HEK293 (cell line): ENCODE measurements at regions not wholly inside any gene's neighbourhood (a gene's known extent, or its start where the extent isn't known, plus 50 kb on each side); places are given as distances from the start of the nearest gene placed in this dataset.

ENCODE experiments used
- CTCF ChIA-PET: fragments of 350-600 bp; formaldehyde crosslinking; extraction: SDS; loops from one replicate; lab custom pipeline; 2021; ENCODE audit warnings: antibody characterized with exemption; lab: Yijun Ruan, JAX
- POLR2A ChIA-PET: fragments of 300-600 bp; formaldehyde crosslinking; extraction: SDS; loops from one replicate; lab custom pipeline; 2020; ENCODE audit warnings: antibody characterized with exemption, inconsistent platforms; lab: Yijun Ruan, JAX
- H3K27ac ChIP-seq: fragments of 200-500 bp; sonication (Bioruptor generic); 2 replicates; pipeline ENCODE4 v1.5.1; 2014; ENCODE audit warnings: low read depth, low read length, control low read depth, inconsistent platforms; ENCODE audit errors: extremely low read depth
- H3K36me3 ChIP-seq, 2 experiments: fragments of 200-500 bp in 1 of 2; sonication (Bioruptor generic) in 1 of 2; 1 replicate in 1 of 2; 2 replicates in 1 of 2; pipeline ENCODE4 v1.5.1; 2014 to 2017; ENCODE audit warnings: inconsistent platforms in 2 of 2, low read length in 2 of 2; ENCODE audit not compliant: control insufficient read depth in 2 of 2, insufficient read depth in 1 of 2
- H3K4me1 ChIP-seq: fragments of 200-500 bp; sonication (Bioruptor generic); 2 replicates; pipeline ENCODE4 v1.5.1; 2014; ENCODE audit warnings: mild to moderate bottlenecking, low read length, inconsistent platforms; ENCODE audit not compliant: control insufficient read depth, insufficient read depth
- H3K4me3 ChIP-seq: 2 replicates; pipeline ENCODE4 v1.5.1; 2011; ENCODE audit warnings: low read depth, mild to moderate bottlenecking, control low read depth, low read length, moderate library complexity
- H3K9me3 ChIP-seq: fragments of 200-500 bp; sonication (Bioruptor generic); 2 replicates; pipeline ENCODE4 v1.5.1; 2014; ENCODE audit warnings: low read depth, low read length, inconsistent platforms; ENCODE audit not compliant: control insufficient read depth, insufficient read depth
- FEZF1 ChIP-seq: fragments of 450-650 bp; formaldehyde crosslinking; IDR thresholded peaks from 2 replicates; pipeline ENCODE4 v1.5.1; 2016; ENCODE audit warnings: missing biosample characterization, missing genetic modification characterization
- OSR2 ChIP-seq: fragments of 450-650 bp; formaldehyde crosslinking; IDR thresholded peaks from 2 replicates; pipeline ENCODE4 v1.5.1; 2016; ENCODE audit warnings: missing biosample characterization, missing genetic modification characterization
- PRDM6 ChIP-seq: fragments of 450-650 bp; formaldehyde crosslinking; IDR thresholded peaks from 2 replicates; pipeline ENCODE4 v1.5.1; 2017; ENCODE audit warnings: missing biosample characterization, missing genetic modification characterization
- SCRT1 ChIP-seq: fragments of 450-650 bp; formaldehyde crosslinking; IDR thresholded peaks from 2 replicates; pipeline ENCODE4 v1.5.1; 2016; ENCODE audit warnings: missing biosample characterization, missing genetic modification characterization, borderline replicate concordance
- SP7 ChIP-seq: fragments of 450-650 bp; formaldehyde crosslinking; IDR thresholded peaks from 2 replicates; pipeline ENCODE4 v1.5.1; 2016; ENCODE audit warnings: missing biosample characterization, missing genetic modification characterization
- TCF7L2 ChIP-seq: IDR thresholded peaks from 2 replicates; pipeline ENCODE4 v1.6.1; 2011; ENCODE audit warnings: low read depth, mild to moderate bottlenecking, inconsistent platforms, low read length, moderate library complexity, borderline replicate concordance
- TRIM28 ChIP-seq: IDR thresholded peaks from 2 replicates; pipeline ENCODE4 v1.6.1; 2011; ENCODE audit warnings: low read length, control low read depth, borderline replicate concordance
- WT1 ChIP-seq: fragments of 450-650 bp; formaldehyde crosslinking; IDR thresholded peaks from 2 replicates; pipeline ENCODE4 v1.5.1; 2016; ENCODE audit warnings: missing biosample characterization, missing genetic modification characterization
- ZBTB48 ChIP-seq: fragments of 450-650 bp; formaldehyde crosslinking; IDR thresholded peaks from 2 replicates; pipeline ENCODE4 v1.5.1; 2016; ENCODE audit warnings: missing biosample characterization, missing genetic modification characterization
- ZIC2 ChIP-seq: fragments of 450-650 bp; formaldehyde crosslinking; IDR thresholded peaks from 2 replicates; pipeline ENCODE4 v1.5.1; 2016; ENCODE audit warnings: missing biosample characterization, missing genetic modification characterization
- ZNF10 ChIP-seq: fragments of 450-650 bp; formaldehyde crosslinking; IDR thresholded peaks from 2 replicates; pipeline ENCODE4 v1.5.1; 2017; ENCODE audit warnings: missing biosample characterization, missing genetic modification characterization
- ZNF174 ChIP-seq: fragments of 450-650 bp; formaldehyde crosslinking; IDR thresholded peaks from 2 replicates; pipeline ENCODE4 v1.5.0; 2017; ENCODE audit warnings: missing biosample characterization, mild to moderate bottlenecking, missing genetic modification characterization
- ZNF23 ChIP-seq: fragments of 450-650 bp; formaldehyde crosslinking; IDR thresholded peaks from 2 replicates; pipeline ENCODE4 v1.5.1; 2016; ENCODE audit warnings: missing biosample characterization, missing genetic modification characterization, borderline replicate concordance
- ZNF629 ChIP-seq: fragments of 450-650 bp; formaldehyde crosslinking; IDR thresholded peaks from 2 replicates; pipeline ENCODE4 v1.5.1; 2017; ENCODE audit warnings: missing biosample characterization, missing genetic modification characterization
- ZNF837 ChIP-seq: fragments of 450-650 bp; formaldehyde crosslinking; IDR thresholded peaks from 2 replicates; pipeline ENCODE4 v1.5.1; 2016; ENCODE audit warnings: missing biosample characterization, missing genetic modification characterization
- ZSCAN30 ChIP-seq: fragments of 450-650 bp; IDR thresholded peaks from 2 replicates; pipeline ENCODE4 v1.5.1; 2018; ENCODE audit warnings: missing biosample characterization, mild to moderate bottlenecking, missing genetic modification characterization, moderate library complexity
- ZXDB ChIP-seq: fragments of 450-650 bp; formaldehyde crosslinking; IDR thresholded peaks from 2 replicates; pipeline ENCODE4 v1.5.1; 2016; ENCODE audit warnings: missing biosample characterization, missing genetic modification characterization
- TF ChIP-seq, protein P1 (sequence below): fragments of 450-650 bp; formaldehyde crosslinking; IDR thresholded peaks from 2 replicates; pipeline ENCODE4 v1.5.1; 2016; ENCODE audit warnings: missing biosample characterization, missing genetic modification characterization

DNA sequence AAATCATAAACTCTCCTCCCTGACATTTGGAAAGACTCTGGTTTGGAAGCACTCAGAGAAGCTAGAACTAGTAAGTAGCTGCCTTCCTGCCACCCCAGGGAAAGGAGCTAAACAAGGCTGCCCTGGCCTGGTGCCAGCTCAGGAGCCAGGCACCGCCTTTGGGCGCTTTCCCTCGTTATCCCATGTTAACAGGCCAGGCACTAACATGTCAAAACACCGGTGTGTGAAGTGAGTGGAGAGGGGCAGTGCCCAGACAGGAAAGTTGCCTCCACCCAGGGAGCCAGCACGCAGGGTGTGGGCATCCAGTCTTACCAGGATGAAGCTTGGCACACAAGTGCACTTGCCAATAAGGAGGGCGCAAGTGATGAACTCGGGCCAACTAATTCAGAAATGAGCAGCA is 346.8 kb downstream of the RRAGC start (continued):
- TF ChIP-seq, protein P1, sequence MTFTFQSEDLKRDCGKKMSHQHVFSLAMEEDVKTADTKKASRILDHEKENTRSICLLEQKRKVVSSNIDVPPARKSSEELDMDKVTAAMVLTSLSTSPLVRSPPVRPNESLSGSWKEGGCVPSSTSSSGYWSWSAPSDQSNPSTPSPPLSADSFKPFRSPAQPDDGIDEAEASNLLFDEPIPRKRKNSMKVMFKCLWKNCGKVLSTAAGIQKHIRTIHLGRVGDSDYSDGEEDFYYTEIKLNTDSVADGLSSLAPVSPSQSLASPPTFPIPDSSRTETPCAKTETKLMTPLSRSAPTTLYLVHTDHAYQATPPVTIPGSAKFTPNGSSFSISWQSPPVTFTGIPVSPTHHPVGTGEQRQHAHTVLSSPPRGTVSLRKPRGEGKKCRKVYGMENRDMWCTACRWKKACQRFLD (tag by site-specific recombination) = no peak
- TF ChIP-seq ZBTB48 (tag by site-specific recombination) (peak; percentile 49; the same call in 1 of the 2 replicates), ZNF629 (no peak)
- TF ChIP-seq, all 188 proteins: peak for 9

GRCh38 chr1:38512024-38512767 is 347.4 kb downstream of the RRAGC start:
- H3K4me1 ChIP-seq = peaks cover 16% of the 10 kb centered on the region
- TF ChIP-seq ZNF23 (tag by site-specific recombination) (no peak), TCF7L2 (peak; percentile 74), ZNF174 (tag by site-specific recombination) (no peak), PRDM6 (tag by site-specific recombination) (peak; percentile 69), ZNF837 (tag by site-specific recombination) (no peak), SCRT1 (tag by site-specific recombination) (peak; percentile 21; the same call in 1 of the 2 replicates), ZIC2 (tag by site-specific recombination) (peak; percentile 16; the same call in 1 of the 2 replicates), ZXDB (tag by site-specific recombination) (0 out of 2 replicates have a peak, but pooled peaks have one; percentile 32), ZSCAN30 (peak; percentile 12; the same call in 1 of the 2 replicates), FEZF1 (tag by site-specific recombination) (peak; percentile 45), SP7 (tag by site-specific recombination) (peak; percentile 95)
- H3K4me3 ChIP-seq = no peak overlapping the region
- no peaks in the 10 kb centered on the region for H3K9me3 ChIP-seq
- ChIA-PET POLR2A (no interaction called here), CTCF (interaction anchor here (0.6 to 2.7 kb wide), 3 partner anchors 9 to 163 kb away, joined by 3 to 10 read pairs (median 3); no protein-coding TSS in a partner anchor)
- H3K36me3 ChIP-seq = no peaks in the 10 kb centered on the region
- no peak overlapping the region for H3K27ac ChIP-seq

GRCh38 chr1:38508232-38508631 is 351.3 kb downstream of the RRAGC start:
- TF ChIP-seq TRIM28 = 0 out of 2 replicates have a peak, but pooled peaks have one; percentile 62
- TF ChIP-seq WT1 (tag by site-specific recombination) = peak; percentile 73; the same call in 1 of the 2 replicates
- no peak for TF ChIP-seq OSR2
- 0 out of 2 replicates have a peak, but pooled peaks have one; percentile 55 for TF ChIP-seq ZNF10
- no peak overlapping the region for H3K27ac ChIP-seq
- ChIA-PET POLR2A (no interaction called here), CTCF (interaction anchor here (1.0 kb wide), 1 partner anchor 79 kb away, joined by 5 read pairs; no protein-coding TSS in a partner anchor)
- no peaks in the 10 kb centered on the region for H3K9me3 ChIP-seq
- H3K4me1 ChIP-seq = peaks cover 16% of the 10 kb centered on the region
- H3K4me3 ChIP-seq = no peak overlapping the region
- H3K36me3 ChIP-seq = no peaks in the 10 kb centered on the region
